ENCODE measurements at regions not wholly inside any gene's neighbourhood (a gene's known extent, or its start where the extent isn't known, plus 50 kb on each side); places are given as distances from the start of the nearest gene placed in this dataset.

DNA sequence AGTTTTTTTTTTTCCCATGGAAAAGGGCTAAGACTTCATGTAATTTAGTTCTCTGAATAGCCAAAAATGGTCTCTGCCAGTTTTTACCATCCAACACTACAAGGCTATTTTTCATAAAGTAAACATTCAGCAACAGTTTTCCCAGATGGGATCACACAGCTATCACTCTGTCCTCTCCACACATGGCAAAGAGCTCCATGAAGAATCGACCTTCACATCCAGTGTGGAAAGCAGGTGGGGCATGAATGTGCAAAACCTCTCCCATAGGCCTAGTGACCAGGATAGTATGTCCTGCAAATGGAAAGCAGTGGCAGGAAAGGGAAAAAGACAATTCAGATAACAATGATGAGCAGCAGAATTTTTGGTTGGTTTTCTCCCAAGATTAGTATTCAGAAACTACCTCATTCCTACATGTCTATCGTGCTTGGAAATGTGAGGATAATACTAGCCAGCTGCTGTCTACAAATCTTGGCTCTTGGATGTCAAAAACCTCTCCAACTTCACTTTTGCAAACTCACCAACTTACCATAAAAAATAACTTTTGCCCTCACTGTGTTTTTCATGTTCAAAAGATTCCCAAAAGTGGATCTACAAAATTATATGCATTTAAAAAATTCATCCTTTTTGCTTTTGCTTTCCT, 159.7 kb upstream of the MCHR2 start:
- ChIA-PET CTCF (interaction anchor here (1.0 kb wide), 2 partner anchors 9 to 23 kb away, joined by 3 read pairs; no protein-coding TSS in a partner anchor), POLR2A (interaction anchor here (0.6 kb wide), 1 partner anchor 653 kb away, joined by 3 read pairs; no protein-coding TSS in a partner anchor)
- ATAC-seq: no peak

More for the DNA sequence above, 159.7 kb upstream of the MCHR2 start:
- Histone ChIP-seq H3K4me1 (ENCODE audit: control insufficient read depth, insufficient read depth, low read length) (no peaks in the 10 kb centered on the region), H2AFZ (ENCODE audit: control insufficient read depth, low read depth, low read length) (no peak overlapping the region), H4K20me1 (ENCODE audit: control insufficient read depth, insufficient read depth) (no peaks in the 10 kb centered on the region), H3K36me3 (ENCODE audit: control insufficient read depth in 2 of 2, insufficient read depth in 2 of 2, low read length in 1 of 2) (no peaks in the 10 kb centered on the region), H3K9me3 (replicated peaks; ENCODE audit: control insufficient read depth, insufficient read depth, low read length) (no peaks in the 10 kb centered on the region), H3K4me2 (ENCODE audit: control insufficient read depth, insufficient read depth) (no peak overlapping the region), H3K27ac (ENCODE audit: control insufficient read depth, insufficient read depth) (no peak overlapping the region), H3K9ac (ENCODE audit: control insufficient read depth, insufficient read depth, low read length) (no peak overlapping the region), H3K4me3 (no peak overlapping the region), H3K27me3 (replicated peaks in 1 of 2; ENCODE audit: control insufficient read depth in 2 of 2, insufficient read depth in 2 of 2, low read length in 1 of 2) (no peaks in the 10 kb centered on the region), H3K79me2 (ENCODE audit: control insufficient read depth, insufficient read depth, low read length) (no peaks in the 10 kb centered on the region)
- DNase-seq (ENCODE audit: low read depth, low spot score) (no peak), FAIRE-seq (no peak)
- BruUV-seq (replicated peaks): no TSS peak
- intact Hi-C loops (cut with micrococcal nuclease; ENCODE audit: unreplicated experiment) (no loop called here), in situ Hi-C loops (cut with MboI) (no loop called here)
- TF ChIP-seq ZBTB11 (CRISPR knock-in tag; IDR thresholded peaks at IDR 0.05) (no peak), MXI1 (IDR thresholded peaks at IDR 0.05; ENCODE audit: low read depth, low read length) (no peak), ETV6 (conservative IDR thresholded peaks at IDR 0.05 in 1 of 2, IDR thresholded peaks at IDR 0.05 in 1 of 2; ENCODE audit: borderline replicate concordance in 1 of 2, low read depth in 1 of 2) (no peak), PAX8 (IDR thresholded peaks at IDR 0.05) (no peak), DPF2 (IDR thresholded peaks at IDR 0.05) (no peak), ATF7 (IDR thresholded peaks at IDR 0.05; ENCODE audit: low read depth) (no peak), IKZF1 (conservative IDR thresholded peaks at IDR 0.05) (no peak), CEBPZ (IDR thresholded peaks at IDR 0.05; ENCODE audit: low read depth, low read length) (no peak), ELK1 (IDR thresholded peaks at IDR 0.05; ENCODE audit: low read depth, low read length) (no peak)
- TF ChIP-seq, protein P1, sequence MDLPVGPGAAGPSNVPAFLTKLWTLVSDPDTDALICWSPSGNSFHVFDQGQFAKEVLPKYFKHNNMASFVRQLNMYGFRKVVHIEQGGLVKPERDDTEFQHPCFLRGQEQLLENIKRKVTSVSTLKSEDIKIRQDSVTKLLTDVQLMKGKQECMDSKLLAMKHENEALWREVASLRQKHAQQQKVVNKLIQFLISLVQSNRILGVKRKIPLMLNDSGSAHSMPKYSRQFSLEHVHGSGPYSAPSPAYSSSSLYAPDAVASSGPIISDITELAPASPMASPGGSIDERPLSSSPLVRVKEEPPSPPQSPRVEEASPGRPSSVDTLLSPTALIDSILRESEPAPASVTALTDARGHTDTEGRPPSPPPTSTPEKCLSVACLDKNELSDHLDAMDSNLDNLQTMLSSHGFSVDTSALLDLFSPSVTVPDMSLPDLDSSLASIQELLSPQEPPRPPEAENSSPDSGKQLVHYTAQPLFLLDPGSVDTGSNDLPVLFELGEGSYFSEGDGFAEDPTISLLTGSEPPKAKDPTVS (IDR thresholded peaks at IDR 0.05; ENCODE audit: low read depth, low read length): no peak
- TF ChIP-seq, protein P2, sequence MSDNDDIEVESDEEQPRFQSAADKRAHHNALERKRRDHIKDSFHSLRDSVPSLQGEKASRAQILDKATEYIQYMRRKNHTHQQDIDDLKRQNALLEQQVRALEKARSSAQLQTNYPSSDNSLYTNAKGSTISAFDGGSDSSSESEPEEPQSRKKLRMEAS (IDR thresholded peaks at IDR 0.05; ENCODE audit: low read depth, low read length): no peak
- WGBS (ENCODE audit: insufficient coverage, insufficient replicate concordance, low lambda C conversion rate, missing lambda C conversion rate): 20% methylated on average over 2 of the region's 2 CpGs
- RAD21 ChIA-PET (ENCODE audit: unreplicated experiment): interaction anchor here (1.3 to 2.5 kb wide), 2 partner anchors 32 to 76 kb away, joined by 3 to 6 read pairs; no protein-coding TSS in a partner anchor
- SMC1A ChIA-PET (ENCODE audit: uncharacterized antibody, unreplicated experiment): no interaction called here

Measured in GM12878 (cell line).